IMR-90 (cell line): ENCODE measurements at regions not wholly inside any gene's neighbourhood (a gene's known extent, or its start where the extent isn't known, plus 50 kb on each side); places are given as distances from the start of the nearest gene placed in this dataset.

Experiments used
- ATAC-seq: fragments of 200-7000 bp; cut with Tn5 transposase; 2 replicates; pipeline ENCODE4 v1.9.1; 2020; ENCODE audit warnings: low read depth, mild to moderate bottlenecking, moderate library complexity
- BruUV-seq: library from RNA; stranded (reverse); fragments of 400-500 nt; replicated peaks from 2 replicates; lab custom pipeline; 2021; lab: Mats Ljungman, UMichigan
- CTCF ChIA-PET: fragments of 300-600 bp; formaldehyde crosslinking; extraction: SDS; loops from one replicate; lab custom pipeline; 2021; ENCODE audit warnings: antibody characterized with exemption; lab: Yijun Ruan, JAX
- POLR2A ChIA-PET: fragments of 300-600 bp; sonication (Branson Sonifier 250); formaldehyde crosslinking; loops from one replicate; lab custom pipeline; 2022; ENCODE audit warnings: antibody characterized with exemption; ENCODE audit not compliant: unreplicated experiment; lab: Charles Lee
- DNase-seq: peaks from one replicate; pipeline ENCODE4 v3.0.0; 2013
- H2AFZ ChIP-seq: replicated peaks from 2 replicates; pipeline ENCODE3; 2013; ENCODE audit warnings: low read length, mild to moderate bottlenecking; ENCODE audit not compliant: poor library complexity
- H2AK5ac ChIP-seq: 2 replicates; pipeline ENCODE4 v1.6.1; 2013; ENCODE audit warnings: low read depth, low read length, inconsistent platforms
- H2AK9ac ChIP-seq: replicated peaks from 2 replicates; pipeline ENCODE3; 2013; ENCODE audit warnings: mild to moderate bottlenecking, low read depth, low read length, moderate library complexity; ENCODE audit not compliant: poor library complexity
- H2BK120ac ChIP-seq: 2 replicates; pipeline ENCODE4 v1.6.1; 2013; ENCODE audit warnings: low read depth, low read length, inconsistent platforms
- H2BK15ac ChIP-seq: 3 replicates; pipeline ENCODE4 v1.6.1; 2013; ENCODE audit warnings: low read depth, low read length, inconsistent platforms
- H2BK20ac ChIP-seq: 2 replicates; pipeline ENCODE4 v1.6.1; 2013; ENCODE audit warnings: low read depth, mild to moderate bottlenecking, inconsistent platforms, low read length, moderate library complexity
- H2BK5ac ChIP-seq: 2 replicates; pipeline ENCODE4 v1.6.1; 2013; ENCODE audit warnings: mild to moderate bottlenecking, low read depth, low read length, inconsistent platforms; ENCODE audit not compliant: poor library complexity, severe bottlenecking
- H3K14ac ChIP-seq: replicated peaks from 2 replicates; pipeline ENCODE4 v1.6.1; 2013; ENCODE audit warnings: low read depth, low read length, inconsistent platforms
- H3K18ac ChIP-seq: 2 replicates; pipeline ENCODE4 v1.6.1; 2013; ENCODE audit warnings: low read depth, low read length, control low read depth
- H3K23ac ChIP-seq: 2 replicates; pipeline ENCODE4 v1.6.1; 2013; ENCODE audit warnings: low read depth, low read length, inconsistent platforms
- H3K27ac ChIP-seq: 2 replicates; pipeline ENCODE4 v1.5.1; 2013; ENCODE audit warnings: mild to moderate bottlenecking, control low read depth, low read length; ENCODE audit not compliant: insufficient read depth
- H3K27me3 ChIP-seq: 2 replicates; pipeline ENCODE4 v1.6.1; 2013; ENCODE audit warnings: low read length; ENCODE audit not compliant: control insufficient read depth, insufficient read depth
- H3K36me3 ChIP-seq: 2 replicates; pipeline ENCODE4 v1.6.1; 2013; ENCODE audit warnings: low read length, mixed read lengths; ENCODE audit not compliant: control insufficient read depth, insufficient read depth
- H3K4ac ChIP-seq: 2 replicates; pipeline ENCODE4 v1.6.1; 2013; ENCODE audit warnings: low read depth, low read length, inconsistent platforms
- H3K4me1 ChIP-seq: 2 replicates; pipeline ENCODE4 v1.6.1; 2013; ENCODE audit warnings: low read length, mixed read lengths; ENCODE audit not compliant: control insufficient read depth, insufficient read depth
- H3K4me2 ChIP-seq: 2 replicates; pipeline ENCODE4 v1.6.1; 2013; ENCODE audit warnings: low read depth, mild to moderate bottlenecking, control low read depth, low read length, moderate library complexity
- H3K4me3 ChIP-seq: 2 replicates; pipeline ENCODE4 v1.5.1; 2013; ENCODE audit warnings: low read depth, mild to moderate bottlenecking, control low read depth, low read length, moderate library complexity; ENCODE audit not compliant: insufficient read depth
- H3K56ac ChIP-seq: 2 replicates; pipeline ENCODE4 v1.6.1; 2013; ENCODE audit warnings: low read length, inconsistent platforms; ENCODE audit not compliant: insufficient read depth; ENCODE audit errors: extremely low read depth
- H3K79me1 ChIP-seq, 2 experiments: 2 replicates each; pipeline ENCODE4 v1.6.1; 2013; ENCODE audit warnings: low read length in 2 of 2, inconsistent platforms in 1 of 2, low read depth in 1 of 2
- H3K9ac ChIP-seq: 2 replicates; pipeline ENCODE4 v1.6.1; 2013; ENCODE audit warnings: low read depth, low read length, control low read depth
- H3K9me1 ChIP-seq: 2 replicates; pipeline ENCODE4 v1.6.1; 2013; ENCODE audit warnings: low read length, inconsistent platforms; ENCODE audit not compliant: insufficient read depth
- H3K9me3 ChIP-seq: 2 replicates; pipeline ENCODE4 v1.6.1; 2013; ENCODE audit warnings: low read length; ENCODE audit not compliant: control insufficient read depth, insufficient read depth
- H4K20me1 ChIP-seq: 2 replicates; pipeline ENCODE4 v1.6.1; 2013; ENCODE audit warnings: low read length, inconsistent platforms; ENCODE audit not compliant: insufficient read depth
- H4K5ac ChIP-seq: 2 replicates; pipeline ENCODE4 v1.6.1; 2013; ENCODE audit warnings: mild to moderate bottlenecking, low read depth, low read length, control low read depth
- H4K8ac ChIP-seq, 2 experiments: 2 replicates each; pipeline ENCODE4 v1.6.1; 2013; ENCODE audit warnings: low read depth in 2 of 2, low read length in 2 of 2, control low read depth in 1 of 2, inconsistent platforms in 1 of 2
- H4K91ac ChIP-seq: 2 replicates; pipeline ENCODE4 v1.6.1; 2013; ENCODE audit warnings: low read depth, low read length, inconsistent platforms; ENCODE audit not compliant: insufficient read depth
- BHLHE40 ChIP-seq: fragments of 150-350 bp; IDR thresholded peaks from 2 replicates; pipeline ENCODE4 v1.6.1; 2016; ENCODE audit warnings: mild to moderate bottlenecking, low read depth, low read length
- CEBPB ChIP-seq: IDR thresholded peaks from 2 replicates; pipeline ENCODE4 v1.6.1; 2012; ENCODE audit warnings: low read depth, low read length, improper control_type of control experiment
- CHD1 ChIP-seq: IDR thresholded peaks from 2 replicates; pipeline ENCODE4 v1.6.1; 2012; ENCODE audit warnings: low read depth, low read length, improper control_type of control experiment
- CTCF ChIP-seq: conservative IDR thresholded peaks from 2 replicates; pipeline ENCODE4 v1.5.1; 2012; ENCODE audit warnings: mild to moderate bottlenecking, low read depth, low read length, improper control_type of control experiment
- ELK1 ChIP-seq: fragments of 150-350 bp; IDR thresholded peaks from 2 replicates; pipeline ENCODE4 v1.6.1; 2016; ENCODE audit warnings: low read depth, mild to moderate bottlenecking, low read length, moderate library complexity, borderline replicate concordance
- FOS ChIP-seq: fragments of 150-350 bp; IDR thresholded peaks from 2 replicates; pipeline ENCODE4 v1.6.1; 2016; ENCODE audit warnings: low read depth, low read length
- MAFK ChIP-seq: IDR thresholded peaks from 2 replicates; pipeline ENCODE4 v1.6.1; 2012; ENCODE audit warnings: low read depth, low read length, improper control_type of control experiment
- MAZ ChIP-seq: IDR thresholded peaks from 2 replicates; pipeline ENCODE4 v1.6.1; 2012; ENCODE audit warnings: low read depth, mild to moderate bottlenecking, low read length, improper control_type of control experiment, moderate library complexity, borderline replicate concordance
- MXI1 ChIP-seq: IDR thresholded peaks from 2 replicates; pipeline ENCODE4 v1.6.1; 2012; ENCODE audit warnings: low read depth, mild to moderate bottlenecking, low read length, moderate library complexity, borderline replicate concordance
- NFE2L2 ChIP-seq: fragments of 150-350 bp; IDR thresholded peaks from 2 replicates; pipeline ENCODE4 v1.6.1; 2016; ENCODE audit warnings: low read depth, mild to moderate bottlenecking, low read length
- POLR2A ChIP-seq: IDR thresholded peaks from 2 replicates; pipeline ENCODE4 v1.6.1; 2012; ENCODE audit warnings: mild to moderate bottlenecking, low read depth, low read length
- RAD21 ChIP-seq: IDR thresholded peaks from 2 replicates; pipeline ENCODE4 v1.6.1; 2012; ENCODE audit warnings: low read length, improper control_type of control experiment
- RCOR1 ChIP-seq: IDR thresholded peaks from 2 replicates; pipeline ENCODE4 v1.6.1; 2012; ENCODE audit warnings: mild to moderate bottlenecking, low read length, improper control_type of control experiment; ENCODE audit not compliant: insufficient replicate concordance
- RFX5 ChIP-seq: IDR thresholded peaks from 2 replicates; pipeline ENCODE4 v1.8.0; 2012; ENCODE audit warnings: low read depth, mild to moderate bottlenecking, low read length, moderate library complexity
- SMC3 ChIP-seq: fragments of 150-350 bp; IDR thresholded peaks from 2 replicates; pipeline ENCODE4 v1.6.1; 2016; ENCODE audit warnings: low read depth, mild to moderate bottlenecking, antibody characterized with exemption, low read length, moderate library complexity
- USF2 ChIP-seq: fragments of 150-350 bp; IDR thresholded peaks from 2 replicates; pipeline ENCODE4 v1.6.1; 2017; ENCODE audit warnings: mild to moderate bottlenecking, antibody characterized with exemption, low read length, low read depth
- WGBS, 2 experiments: methylation state at CpG; one replicate each; pipeline versions ENCODE4 v1.1.5 to v1.1.7; 2013; ENCODE audit warnings: missing lambda C conversion rate in 2 of 2; ENCODE audit not compliant: insufficient read length in 1 of 2; ENCODE audit errors: extremely low coverage in 2 of 2; 5-methylcytosine and 5-hydroxymethylcytosine counted together
- dilution Hi-C: fragments of 300-500 bp; cut with HindIII; formaldehyde crosslinking; loops from one replicate; pipeline ENCODE4 v1.14.3; 2018; ENCODE audit warnings: low sequenced_read_pairs; ENCODE audit not compliant: unreplicated experiment
- in situ Hi-C: fragments of 300-500 bp; cut with MboI; formaldehyde crosslinking; loops from 3 replicates; pipeline ENCODE4 v1.14.3; 2019; ENCODE audit warnings: low sequenced_read_pairs, inconsistent platforms, mixed read lengths
- intact Hi-C: fragments of 100-400 bp; cut with micrococcal nuclease; formaldehyde crosslinking; loops from 2 replicates; pipeline ENCODE4 v1.10.0; 2022

GRCh38 chr16:76970087-76970744, 220.8 kb upstream of the MON1B start:
- no peak overlapping the region for H2AK5ac ChIP-seq
- no peak overlapping the region for H3K18ac ChIP-seq
- no peaks in the 10 kb centered on the region for H3K36me3 ChIP-seq
- DNase-seq, result no peak
- H4K20me1 ChIP-seq, result no peaks in the 10 kb centered on the region
- ATAC-seq, result no peak
- H2BK5ac ChIP-seq, result no peak overlapping the region
- H2BK20ac ChIP-seq, result no peak overlapping the region
- H4K91ac ChIP-seq, result no peak overlapping the region
- no peak overlapping the region for H3K23ac ChIP-seq
- H3K79me1 ChIP-seq, result no peaks in the 10 kb centered on the region
- TF ChIP-seq POLR2A, result no peak
- no peak for TF ChIP-seq FOS
- no peak for TF ChIP-seq NFE2L2
- no peak for TF ChIP-seq RFX5
- no peak for TF ChIP-seq CHD1
- no peak for TF ChIP-seq USF2
- TF ChIP-seq BHLHE40, result no peak
- no peak for TF ChIP-seq MAZ
- no peak for TF ChIP-seq RCOR1
- no peak for TF ChIP-seq CTCF
- no peak for TF ChIP-seq MXI1
- TF ChIP-seq ELK1, result no peak
- no peak for TF ChIP-seq CEBPB
- no peak for TF ChIP-seq RAD21
- no peak for TF ChIP-seq MAFK
- no peak for TF ChIP-seq SMC3
- no peak overlapping the region for H3K4me2 ChIP-seq
- CTCF ChIA-PET, result no interaction called here
- H2AFZ ChIP-seq, result no peak overlapping the region
- H2BK15ac ChIP-seq, result no peak overlapping the region
- in situ Hi-C loops (no loop called here), dilution Hi-C loops (no loop called here), intact Hi-C loops (no loop called here)
- no peak overlapping the region for H3K56ac ChIP-seq
- H3K9me3 ChIP-seq, result no peaks in the 10 kb centered on the region
- H3K4me3 ChIP-seq, result no peak overlapping the region
- no peaks in the 10 kb centered on the region for H3K27me3 ChIP-seq
- no TSS peak for BruUV-seq
- H2BK120ac ChIP-seq, result no peak overlapping the region
- H4K8ac ChIP-seq, result no peak overlapping the region
- WGBS, 2 experiments, result no CpG with 5 or more reads among the region's 5 CpGs
- POLR2A ChIA-PET, result no interaction called here
- no peak overlapping the region for H3K14ac ChIP-seq
- no peaks in the 10 kb centered on the region for H3K9me1 ChIP-seq
- H2AK9ac ChIP-seq, result no peak overlapping the region
- no peak overlapping the region for H3K9ac ChIP-seq
- H3K4me1 ChIP-seq, result no peaks in the 10 kb centered on the region
- H3K27ac ChIP-seq, result no peak overlapping the region
- no peak overlapping the region for H4K5ac ChIP-seq
- no peak overlapping the region for H3K4ac ChIP-seq
